ENCODE measurements at regions not wholly inside any gene's neighbourhood (a gene's known extent, or its start where the extent isn't known, plus 50 kb on each side); places are given as distances from the start of the nearest gene placed in this dataset.

- TF ChIP-seq POLR2A (IDR thresholded peaks at IDR 0.05; ENCODE audit: low read depth, low read length): no peak
- TF ChIP-seq SPI1 (IDR thresholded peaks at IDR 0.05; ENCODE audit: low read depth, low read length): no peak
- no peak for TF ChIP-seq POU2F2 (IDR thresholded peaks at IDR 0.05; ENCODE audit: low read depth, low read length)
- TF ChIP-seq TAF1 (IDR thresholded peaks at IDR 0.05; ENCODE audit: low read depth, low read length): no peak
- no peak for TF ChIP-seq PAX5 (IDR thresholded peaks at IDR 0.05; ENCODE audit: insufficient read depth, low read length, severe bottlenecking)
- TF ChIP-seq POLR2AphosphoS5 (IDR thresholded peaks at IDR 0.05; ENCODE audit: low read depth, low read length): no peak
- FAIRE-seq (no peak), DNase-seq (ENCODE audit: insufficient read length, low spot score) (no peak)
Observed at GRCh38 chr5:115375893-115376292, 79.4 kb upstream of the CCDC112 start.

DNA sequence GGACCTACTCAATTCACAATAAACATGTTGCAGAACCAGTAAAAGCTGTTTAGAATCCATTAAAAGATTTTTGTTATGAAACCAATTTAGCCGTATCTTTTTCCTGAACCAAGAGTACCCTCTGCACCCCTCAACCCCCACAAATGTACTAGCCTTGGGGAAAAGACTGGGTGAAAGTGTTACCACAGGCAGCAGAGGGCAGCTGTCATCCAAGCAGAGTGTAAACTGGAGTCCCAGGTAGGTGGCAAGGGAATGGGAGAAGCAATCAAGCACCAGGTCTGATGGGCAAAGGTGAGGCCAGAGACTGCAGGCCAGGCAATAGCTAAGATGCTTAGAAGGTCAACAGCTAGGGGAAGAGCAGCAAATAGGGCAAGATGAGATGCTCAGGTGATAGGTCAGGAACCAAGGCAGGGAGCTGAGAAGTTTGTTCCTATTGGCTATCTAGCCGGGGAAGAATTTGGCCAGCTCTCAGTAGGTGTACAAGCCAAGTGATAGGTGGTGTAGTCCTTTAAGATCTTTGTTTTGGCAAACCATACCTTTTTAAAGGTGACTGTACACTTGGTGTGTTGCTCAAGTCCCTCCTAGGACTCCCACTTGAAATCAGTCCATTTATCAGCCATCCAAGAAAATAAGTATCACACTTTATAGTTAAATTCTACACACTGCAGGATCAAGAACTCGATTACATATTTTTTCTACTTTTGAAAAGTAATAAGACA lies 77.8 kb upstream of the CCDC112 start:
- TF ChIP-seq POLR2A (IDR thresholded peaks at IDR 0.05; ENCODE audit: low read depth, low read length) (no peak), PAX5 (IDR thresholded peaks at IDR 0.05; ENCODE audit: insufficient read depth, low read length, severe bottlenecking) (no peak)
- no peak for FAIRE-seq
- no peak for DNase-seq (ENCODE audit: insufficient read length, low spot score)

DNA sequence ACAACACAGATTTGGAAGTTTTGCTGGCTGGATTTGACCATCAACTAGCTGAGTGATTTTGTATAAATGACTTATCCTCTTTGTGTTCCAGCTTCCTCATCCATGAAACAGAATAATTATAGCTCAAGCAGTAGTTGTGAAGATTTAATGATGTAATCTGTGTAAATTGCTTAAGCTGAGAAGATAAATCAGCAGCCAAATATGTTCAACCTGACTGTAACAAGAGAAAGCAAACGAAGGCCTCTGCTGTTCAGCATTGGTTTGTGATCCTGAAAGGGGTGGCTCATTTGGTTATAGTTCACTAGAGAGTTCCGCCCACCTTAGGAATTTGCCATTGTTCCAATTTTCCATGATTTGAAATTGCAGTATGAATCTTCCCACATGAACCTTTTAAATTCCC lies 75.7 kb upstream of the CCDC112 start:
- TF ChIP-seq POLR2AphosphoS5 (IDR thresholded peaks at IDR 0.05; ENCODE audit: low read depth, low read length) (no peak), POLR2A (IDR thresholded peaks at IDR 0.05; ENCODE audit: low read depth, low read length) (no peak), TAF1 (IDR thresholded peaks at IDR 0.05; ENCODE audit: low read depth, low read length) (no peak), PAX5 (IDR thresholded peaks at IDR 0.05; ENCODE audit: insufficient read depth, low read length, severe bottlenecking) (no peak), POU2F2 (IDR thresholded peaks at IDR 0.05; ENCODE audit: low read depth, low read length) (no peak), SPI1 (IDR thresholded peaks at IDR 0.05; ENCODE audit: low read depth, low read length) (no peak)
- FAIRE-seq (no peak), DNase-seq (ENCODE audit: insufficient read length, low spot score) (no peak)

GRCh38 chr5:115369430-115370144 lies 73.1 kb upstream of the CCDC112 start:
- DNase-seq (ENCODE audit: insufficient read length, low spot score) (no peak), FAIRE-seq (no peak)
- TF ChIP-seq PAX5 (IDR thresholded peaks at IDR 0.05; ENCODE audit: insufficient read depth, low read length, severe bottlenecking) (no peak), POLR2AphosphoS5 (IDR thresholded peaks at IDR 0.05; ENCODE audit: low read depth, low read length) (no peak), POLR2A (IDR thresholded peaks at IDR 0.05; ENCODE audit: low read depth, low read length) (no peak), TAF1 (IDR thresholded peaks at IDR 0.05; ENCODE audit: low read depth, low read length) (no peak), SPI1 (IDR thresholded peaks at IDR 0.05; ENCODE audit: low read depth, low read length) (no peak), POU2F2 (IDR thresholded peaks at IDR 0.05; ENCODE audit: low read depth, low read length) (no peak)

GRCh38 chr5:115366223-115366622 lies 69.8 kb upstream of the CCDC112 start:
- FAIRE-seq (no peak), DNase-seq (ENCODE audit: insufficient read length, low spot score) (no peak)
- TF ChIP-seq PAX5 (IDR thresholded peaks at IDR 0.05; ENCODE audit: insufficient read depth, low read length, severe bottlenecking) (no peak), POLR2AphosphoS5 (IDR thresholded peaks at IDR 0.05; ENCODE audit: low read depth, low read length) (no peak), SPI1 (IDR thresholded peaks at IDR 0.05; ENCODE audit: low read depth, low read length) (no peak), POU2F2 (IDR thresholded peaks at IDR 0.05; ENCODE audit: low read depth, low read length) (no peak), TAF1 (IDR thresholded peaks at IDR 0.05; ENCODE audit: low read depth, low read length) (no peak), POLR2A (IDR thresholded peaks at IDR 0.05; ENCODE audit: low read depth, low read length) (no peak)

DNA sequence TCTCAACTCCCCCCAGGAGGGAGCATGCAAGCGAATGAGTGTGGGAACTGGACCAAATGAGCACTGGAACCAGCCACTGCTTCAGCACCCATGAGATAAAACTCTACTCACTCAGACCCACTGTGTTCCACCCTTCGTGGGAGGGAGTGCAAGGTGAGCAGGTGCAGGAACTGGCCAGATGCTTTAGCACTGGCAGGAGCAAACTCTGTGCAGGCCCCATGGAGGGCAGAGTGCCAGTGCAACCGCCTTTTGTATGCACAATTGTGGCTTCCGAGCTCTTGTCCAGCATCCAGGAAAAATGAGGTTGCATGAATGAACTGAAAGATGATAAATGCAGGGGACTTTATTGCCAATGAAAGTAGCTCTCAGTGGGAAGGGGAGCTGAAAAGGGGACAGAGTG lies 67.4 kb upstream of the CCDC112 start:
- TF ChIP-seq POLR2AphosphoS5 (IDR thresholded peaks at IDR 0.05; ENCODE audit: low read depth, low read length) (no peak), POLR2A (IDR thresholded peaks at IDR 0.05; ENCODE audit: low read depth, low read length) (no peak), POU2F2 (IDR thresholded peaks at IDR 0.05; ENCODE audit: low read depth, low read length) (no peak), PAX5 (IDR thresholded peaks at IDR 0.05; ENCODE audit: insufficient read depth, low read length, severe bottlenecking) (no peak), SPI1 (IDR thresholded peaks at IDR 0.05; ENCODE audit: low read depth, low read length) (no peak), TAF1 (IDR thresholded peaks at IDR 0.05; ENCODE audit: low read depth, low read length) (no peak)
- no peak for FAIRE-seq

DNA sequence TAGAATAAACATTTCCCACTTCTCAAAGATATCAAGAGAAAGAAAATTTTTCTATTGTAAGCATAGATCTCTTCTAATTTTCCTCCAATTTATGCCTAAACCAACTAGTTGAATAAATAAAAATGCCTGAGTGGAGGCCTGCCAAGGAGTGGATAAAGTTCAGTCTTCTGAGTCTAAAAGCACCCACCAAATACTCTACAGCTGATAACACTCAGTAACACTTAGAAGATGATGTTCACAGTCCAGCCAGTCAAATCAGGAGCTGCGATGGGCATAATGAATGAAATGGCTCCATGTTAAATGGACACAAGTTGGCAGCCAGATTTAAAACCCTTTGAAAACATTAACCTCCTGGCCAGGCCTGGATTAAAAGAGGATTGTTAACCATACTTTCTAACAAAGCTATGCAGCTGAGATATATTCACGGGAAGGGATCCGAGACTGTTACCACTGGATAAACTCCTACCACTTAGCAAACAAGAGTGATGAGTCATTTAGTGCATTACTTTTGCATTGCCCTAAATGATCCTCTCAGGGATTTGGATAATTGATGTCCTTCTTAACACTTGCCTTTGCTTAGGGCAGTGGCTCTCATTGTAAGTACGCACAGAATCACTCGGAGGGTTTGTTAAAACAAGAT lies 63.7 kb upstream of the CCDC112 start:
- DNase-seq (ENCODE audit: insufficient read length, low spot score) (no peak), FAIRE-seq (no peak)

More for the DNA sequence above, 67.4 kb upstream of the CCDC112 start:
- no peak for DNase-seq (ENCODE audit: insufficient read length, low spot score)

GRCh38 chr5:115355767-115356381 lies 59.4 kb upstream of the CCDC112 start:
- DNase-seq (ENCODE audit: insufficient read length, low spot score): no peak
- TF ChIP-seq POLR2AphosphoS5 (IDR thresholded peaks at IDR 0.05; ENCODE audit: low read depth, low read length): no peak
- no peak for FAIRE-seq

More for the DNA sequence above, 63.7 kb upstream of the CCDC112 start:
- TF ChIP-seq POLR2A (IDR thresholded peaks at IDR 0.05; ENCODE audit: low read depth, low read length) (no peak), PAX5 (IDR thresholded peaks at IDR 0.05; ENCODE audit: insufficient read depth, low read length, severe bottlenecking) (no peak)

DNA sequence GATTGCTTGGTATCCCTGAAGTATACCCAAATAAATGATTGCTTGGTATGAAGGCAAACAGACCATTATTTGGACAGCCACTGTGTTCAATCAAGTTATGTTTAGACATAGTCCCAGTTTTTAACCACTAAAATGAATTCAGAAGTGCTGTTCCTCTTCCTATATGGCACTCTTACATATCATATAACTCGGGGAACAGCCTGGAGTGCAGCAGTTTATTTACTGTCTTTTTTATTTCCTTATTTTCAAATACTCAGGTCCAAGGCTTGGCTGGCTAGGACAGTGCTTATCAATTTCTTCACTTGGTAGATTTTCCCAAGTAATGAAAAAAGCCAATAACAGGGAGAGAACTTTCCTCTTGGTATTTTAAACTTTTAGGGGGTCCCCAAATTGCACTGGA lies 58.6 kb upstream of the CCDC112 start:
- no peak for FAIRE-seq
- no peak for DNase-seq (ENCODE audit: insufficient read length, low spot score)
- TF ChIP-seq SPI1 (IDR thresholded peaks at IDR 0.05; ENCODE audit: low read depth, low read length) (no peak), TAF1 (IDR thresholded peaks at IDR 0.05; ENCODE audit: low read depth, low read length) (no peak), PAX5 (IDR thresholded peaks at IDR 0.05; ENCODE audit: insufficient read depth, low read length, severe bottlenecking) (no peak), POU2F2 (IDR thresholded peaks at IDR 0.05; ENCODE audit: low read depth, low read length) (no peak), POLR2A (IDR thresholded peaks at IDR 0.05; ENCODE audit: low read depth, low read length) (no peak), POLR2AphosphoS5 (IDR thresholded peaks at IDR 0.05; ENCODE audit: low read depth, low read length) (no peak)
